ENCODE measurements at regions not wholly inside any gene's neighbourhood (a gene's known extent, or its start where the extent isn't known, plus 50 kb on each side); places are given as distances from the start of the nearest gene placed in this dataset.

DNA sequence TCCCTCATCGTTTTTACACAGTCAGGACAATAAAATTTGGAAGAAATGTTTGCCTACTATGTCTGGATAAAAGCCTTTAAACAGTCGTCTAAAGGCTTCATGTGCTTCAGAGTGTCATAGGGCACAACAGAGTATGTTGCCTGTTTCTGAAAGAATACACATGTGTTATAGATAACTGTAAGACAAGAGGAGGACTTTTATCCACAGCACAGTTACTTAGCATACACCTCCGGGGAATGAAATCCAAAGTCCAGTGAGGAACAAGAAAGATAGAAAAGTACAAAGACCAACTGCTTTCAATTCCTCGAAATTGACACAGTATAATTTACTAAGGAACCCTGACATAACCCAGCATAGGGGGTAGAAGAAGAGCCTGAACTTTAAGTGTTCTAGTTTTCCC, 835.6 kb downstream of the PCDH17 start:
- WGBS, 2 donors = 23 to 62% methylated on average over 4 of the region's 4 CpGs

DNA sequence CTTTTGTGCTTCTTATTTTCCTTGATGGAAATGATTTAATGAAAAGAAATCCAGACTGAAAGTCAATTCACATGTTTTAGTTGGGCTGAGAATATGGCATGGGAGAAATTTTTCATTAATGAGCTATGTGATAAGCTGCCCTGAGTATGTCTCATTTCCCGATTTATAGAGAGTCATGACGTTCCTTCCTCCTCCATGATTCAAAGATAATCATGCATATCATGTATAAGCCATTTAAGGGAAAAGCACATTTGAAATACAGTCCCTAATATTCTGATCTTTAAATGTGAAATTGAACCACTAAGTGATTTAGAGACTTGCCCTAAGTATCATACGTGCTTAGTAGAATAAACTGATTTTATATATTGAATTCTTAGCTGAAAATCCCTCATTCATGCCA, 840.9 kb downstream of the PCDH17 start:
- DNase-seq = no peak
- Histone ChIP-seq H3K27me3 (no peaks in the 10 kb centered on the region), H3K4me1 (no peaks in the 10 kb centered on the region), H3K4me3 (no peak overlapping the region), H3K9me3 (no peaks in the 10 kb centered on the region), H3K27ac (no peak overlapping the region), H3K36me3 (no peaks in the 10 kb centered on the region)
- intact Hi-C loops (cut with DNase I) = no loop called here
- WGBS, 2 donors = 77 to 88% methylated on average over 3 of the region's 3 CpGs
- TF ChIP-seq POLR2A (IDR thresholded peaks at IDR 0.05) (no peak), POLR2AphosphoS5 (IDR thresholded peaks at IDR 0.05) (no peak), EP300 (IDR thresholded peaks at IDR 0.05) (no peak)
- TF ChIP-seq, protein P1, sequence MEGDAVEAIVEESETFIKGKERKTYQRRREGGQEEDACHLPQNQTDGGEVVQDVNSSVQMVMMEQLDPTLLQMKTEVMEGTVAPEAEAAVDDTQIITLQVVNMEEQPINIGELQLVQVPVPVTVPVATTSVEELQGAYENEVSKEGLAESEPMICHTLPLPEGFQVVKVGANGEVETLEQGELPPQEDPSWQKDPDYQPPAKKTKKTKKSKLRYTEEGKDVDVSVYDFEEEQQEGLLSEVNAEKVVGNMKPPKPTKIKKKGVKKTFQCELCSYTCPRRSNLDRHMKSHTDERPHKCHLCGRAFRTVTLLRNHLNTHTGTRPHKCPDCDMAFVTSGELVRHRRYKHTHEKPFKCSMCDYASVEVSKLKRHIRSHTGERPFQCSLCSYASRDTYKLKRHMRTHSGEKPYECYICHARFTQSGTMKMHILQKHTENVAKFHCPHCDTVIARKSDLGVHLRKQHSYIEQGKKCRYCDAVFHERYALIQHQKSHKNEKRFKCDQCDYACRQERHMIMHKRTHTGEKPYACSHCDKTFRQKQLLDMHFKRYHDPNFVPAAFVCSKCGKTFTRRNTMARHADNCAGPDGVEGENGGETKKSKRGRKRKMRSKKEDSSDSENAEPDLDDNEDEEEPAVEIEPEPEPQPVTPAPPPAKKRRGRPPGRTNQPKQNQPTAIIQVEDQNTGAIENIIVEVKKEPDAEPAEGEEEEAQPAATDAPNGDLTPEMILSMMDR (IDR thresholded peaks at IDR 0.05) = no peak

More for the DNA sequence above, 835.6 kb downstream of the PCDH17 start:
- H3K27ac ChIP-seq = no peak overlapping the region
- H3K27me3 ChIP-seq = no peaks in the 10 kb centered on the region
- no peaks in the 10 kb centered on the region for H3K36me3 ChIP-seq
- no peak overlapping the region for H3K4me3 ChIP-seq
- no peaks in the 10 kb centered on the region for H3K4me1 ChIP-seq
- DNase-seq = no peak
- TF ChIP-seq, protein P1 (IDR thresholded peaks at IDR 0.05) = no peak
- no peak for TF ChIP-seq POLR2A (IDR thresholded peaks at IDR 0.05)
- no peak for TF ChIP-seq EP300 (IDR thresholded peaks at IDR 0.05)
- intact Hi-C loops (cut with DNase I) = no loop called here
- H3K9me3 ChIP-seq = no peaks in the 10 kb centered on the region

DNA sequence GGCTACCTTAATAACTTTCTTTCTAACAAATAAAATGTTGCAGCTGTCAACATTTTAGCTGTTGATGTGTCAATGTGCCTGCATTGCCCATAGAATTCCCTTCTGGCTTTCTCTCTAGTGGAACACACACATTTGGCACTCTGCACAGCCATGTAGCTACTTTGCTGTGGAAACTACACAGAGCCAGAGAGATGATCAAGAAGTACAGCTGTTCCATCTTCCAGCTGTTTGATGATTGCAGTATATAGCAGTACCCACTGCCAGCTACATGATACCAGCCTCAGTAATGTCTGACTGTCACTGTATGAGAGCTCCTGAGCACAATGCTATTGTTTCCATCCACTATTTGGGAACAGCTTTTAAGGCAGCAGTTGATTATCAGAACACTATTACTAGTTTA, 843.0 kb downstream of the PCDH17 start:
- no peak overlapping the region for H3K27ac ChIP-seq
- no peak for TF ChIP-seq POLR2AphosphoS5 (IDR thresholded peaks at IDR 0.05)
- TF ChIP-seq POLR2A (IDR thresholded peaks at IDR 0.05) = no peak
- no peak for TF ChIP-seq EP300 (IDR thresholded peaks at IDR 0.05)
- TF ChIP-seq, protein P1 (IDR thresholded peaks at IDR 0.05) = no peak
- H3K36me3 ChIP-seq = no peaks in the 10 kb centered on the region
- H3K4me3 ChIP-seq = no peak overlapping the region
- no peaks in the 10 kb centered on the region for H3K27me3 ChIP-seq
- no peak for DNase-seq
- intact Hi-C loops (cut with DNase I) = no loop called here
- H3K9me3 ChIP-seq = no peaks in the 10 kb centered on the region
- no peaks in the 10 kb centered on the region for H3K4me1 ChIP-seq

DNA sequence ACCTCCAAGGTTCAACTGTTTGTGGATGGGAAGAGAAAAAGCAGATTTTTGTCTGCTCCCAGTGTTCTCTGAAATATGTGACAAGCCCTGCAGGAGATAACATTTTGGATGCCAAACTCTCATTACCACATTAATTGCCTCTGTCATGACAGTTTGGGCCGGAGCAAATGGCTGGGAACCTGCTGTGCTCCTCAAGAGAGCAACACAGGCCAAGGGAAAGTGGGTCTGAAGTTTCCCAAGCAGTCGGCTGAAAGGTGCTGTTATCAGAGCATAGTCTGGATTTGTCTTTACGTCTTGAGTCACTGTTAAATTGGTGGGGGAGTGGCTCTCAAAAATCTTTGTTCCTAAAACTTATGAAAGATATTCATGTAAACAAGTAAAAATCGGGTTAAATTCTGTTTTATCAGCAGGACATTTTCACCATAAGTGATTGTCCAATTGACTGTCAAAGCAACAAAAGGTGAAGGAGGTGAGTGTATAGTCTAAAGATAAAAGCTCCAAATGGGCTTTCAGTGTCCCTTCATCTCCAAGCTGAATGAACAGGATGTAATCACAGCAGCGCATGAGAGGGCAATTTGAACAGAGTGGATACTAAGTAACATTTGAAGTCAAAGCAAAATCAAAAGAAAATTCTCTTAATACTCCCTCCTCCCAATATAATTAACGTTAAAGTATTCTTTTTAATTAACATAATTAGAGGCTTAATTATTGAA, 844.8 kb downstream of the PCDH17 start:
- 66 to 74% methylated on average over 6 of the region's 6 CpGs for WGBS, 2 donors
- no peaks in the 10 kb centered on the region for H3K4me1 ChIP-seq
- no peak overlapping the region for H3K27ac ChIP-seq
- no peaks in the 10 kb centered on the region for H3K9me3 ChIP-seq
- H3K27me3 ChIP-seq = no peaks in the 10 kb centered on the region
- intact Hi-C loops (cut with DNase I) = no loop called here
- no peak for DNase-seq
- H3K4me3 ChIP-seq = no peak overlapping the region
- H3K36me3 ChIP-seq = no peaks in the 10 kb centered on the region
- TF ChIP-seq POLR2A (IDR thresholded peaks at IDR 0.05) (no peak), EP300 (IDR thresholded peaks at IDR 0.05) (no peak), POLR2AphosphoS5 (IDR thresholded peaks at IDR 0.05) (no peak)
- TF ChIP-seq, protein P1 (IDR thresholded peaks at IDR 0.05) = no peak

DNA sequence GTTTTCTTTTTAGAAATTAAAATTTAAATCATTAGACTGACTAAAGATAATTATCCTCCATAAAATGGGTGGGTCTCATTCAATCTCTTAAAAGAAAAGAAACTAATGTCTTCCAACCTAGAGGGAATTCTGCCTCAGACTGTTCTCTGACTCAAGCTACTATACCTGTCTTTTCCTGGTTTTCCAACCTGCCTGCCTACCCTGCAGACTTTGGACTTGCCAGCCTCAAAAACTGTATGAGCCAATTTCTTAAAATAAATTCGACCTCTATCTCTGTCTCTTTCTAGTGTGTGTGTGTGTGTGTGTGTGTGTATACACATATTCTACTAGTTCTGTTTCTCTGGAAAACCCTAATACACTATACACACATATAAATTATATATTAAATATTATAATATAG, 847.3 kb downstream of the PCDH17 start:
- no peak overlapping the region for H3K27ac ChIP-seq
- intact Hi-C loops (cut with DNase I) = no loop called here
- no peak for TF ChIP-seq POLR2A (IDR thresholded peaks at IDR 0.05)
- TF ChIP-seq EP300 (IDR thresholded peaks at IDR 0.05) = no peak
- no peak for TF ChIP-seq POLR2AphosphoS5 (IDR thresholded peaks at IDR 0.05)
- TF ChIP-seq, protein P1 (IDR thresholded peaks at IDR 0.05) = no peak
- H3K36me3 ChIP-seq = no peaks in the 10 kb centered on the region
- H3K4me3 ChIP-seq = no peak overlapping the region
- H3K9me3 ChIP-seq = no peaks in the 10 kb centered on the region
- no peak for DNase-seq
- no peaks in the 10 kb centered on the region for H3K4me1 ChIP-seq
- WGBS, 2 donors = 13 to 70% methylated on average over 1 of the region's 1 CpG
- no peaks in the 10 kb centered on the region for H3K27me3 ChIP-seq

Measured in sigmoid colon (tissue), 6 donors.